Activated CD8-positive, alpha-beta memory T cell treated with anti-CD3 and anti-CD28 coated beads, Interleukin-2, amount 10 ng/mL, durations not matched to agents 7 days and 5 days (primary cell): ENCODE measurements at regions not wholly inside any gene's neighbourhood (a gene's known extent, or its start where the extent isn't known, plus 50 kb on each side); places are given as distances from the start of the nearest gene placed in this dataset.
"Not testable (repeated sequence)": the region's sequence is repeated elsewhere in the genome, so short reads cannot be mapped to it uniquely, and the experiment has no call there.

Source experiments
- ATAC-seq: fragments of 150-1000 bp; cut with Tn5 transposase; one replicate; pipeline ENCODE4 v1.10.0; 2021; ENCODE audit warnings: moderate library complexity
- CTCF ChIA-PET: fragments of 350-600 bp; sonication (Branson Sonifier 250); formaldehyde crosslinking; loops from one replicate; lab custom pipeline; 2021; ENCODE audit warnings: antibody characterized with exemption; lab: Charles Lee
- DNase-seq: peaks from one replicate; pipeline ENCODE4 v3.0.0-alpha.2; 2020
- H3K27ac Mint-ChIP-seq: one replicate; pipeline ENCODE4 v1.8.0; 2021; ENCODE audit warnings: mild to moderate bottlenecking, mixed read lengths
- H3K27me3 Mint-ChIP-seq: one replicate; pipeline ENCODE4 v1.8.0; 2021; ENCODE audit warnings: mixed read lengths
- H3K36me3 Mint-ChIP-seq: one replicate; pipeline ENCODE4 v1.8.0; 2021; ENCODE audit warnings: mild to moderate bottlenecking, mixed read lengths
- H3K4me1 Mint-ChIP-seq: one replicate; pipeline ENCODE4 v1.8.0; 2021; ENCODE audit warnings: mixed read lengths
- H3K4me3 Mint-ChIP-seq: one replicate; pipeline ENCODE4 v1.8.0; 2021; ENCODE audit warnings: mild to moderate bottlenecking, moderate library complexity, mixed read lengths
- H3K9me3 Mint-ChIP-seq: one replicate; pipeline ENCODE4 v1.8.0; 2022; ENCODE audit warnings: low read depth, mixed read lengths

GRCh38 chr3:25174251-25174650 lies 253.8 kb upstream of the RARB start:
- Mint-ChIP-seq H3K36me3 (no peaks in the 10 kb centered on the region), H3K9me3 (peaks cover 3% of the 10 kb centered on the region), H3K27me3 (no peaks in the 10 kb centered on the region), H3K27ac (no peak overlapping the region), H3K4me1 (no peaks in the 10 kb centered on the region), H3K4me3 (no peak overlapping the region)
- no peak for DNase-seq
- CTCF ChIA-PET: no interaction called here
- no peak for ATAC-seq

GRCh38 chr3:25177041-25177440 lies 251.0 kb upstream of the RARB start:
- peaks cover 5% of the 10 kb centered on the region for H3K9me3 Mint-ChIP-seq
- CTCF ChIA-PET: no interaction called here
- DNase-seq: no peak
- no peaks in the 10 kb centered on the region for H3K27me3 Mint-ChIP-seq
- H3K4me3 Mint-ChIP-seq: no peak overlapping the region
- no peaks in the 10 kb centered on the region for H3K4me1 Mint-ChIP-seq
- H3K27ac Mint-ChIP-seq: no peak overlapping the region
- H3K36me3 Mint-ChIP-seq: no peaks in the 10 kb centered on the region
- no peak for ATAC-seq

DNA sequence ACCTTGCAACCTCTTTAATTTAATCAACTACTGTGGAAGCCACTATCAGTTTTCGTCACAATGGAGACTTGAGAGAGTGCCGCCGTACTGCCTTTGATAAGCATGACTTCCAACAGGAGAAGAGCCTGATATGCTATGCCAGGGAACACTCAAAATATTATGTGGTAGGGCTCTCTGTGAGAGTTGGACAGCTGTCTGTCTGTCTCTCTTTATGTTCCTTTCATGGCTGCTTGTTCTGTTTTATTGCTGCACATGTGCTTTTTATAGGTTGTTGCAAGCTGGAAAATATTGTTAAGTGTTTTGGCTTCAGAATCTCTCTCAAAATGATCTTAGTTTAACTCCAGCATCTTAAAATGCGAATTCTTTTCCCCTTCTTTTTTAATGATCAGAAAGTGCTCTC lies 249.4 kb upstream of the RARB start:
- Mint-ChIP-seq H3K36me3 (no peaks in the 10 kb centered on the region), H3K9me3 (peaks cover 5% of the 10 kb centered on the region), H3K4me1 (no peaks in the 10 kb centered on the region), H3K27ac (no peak overlapping the region), H3K27me3 (no peaks in the 10 kb centered on the region), H3K4me3 (no peak overlapping the region)
- CTCF ChIA-PET: no interaction called here
- no peak for DNase-seq
- ATAC-seq: no peak

DNA sequence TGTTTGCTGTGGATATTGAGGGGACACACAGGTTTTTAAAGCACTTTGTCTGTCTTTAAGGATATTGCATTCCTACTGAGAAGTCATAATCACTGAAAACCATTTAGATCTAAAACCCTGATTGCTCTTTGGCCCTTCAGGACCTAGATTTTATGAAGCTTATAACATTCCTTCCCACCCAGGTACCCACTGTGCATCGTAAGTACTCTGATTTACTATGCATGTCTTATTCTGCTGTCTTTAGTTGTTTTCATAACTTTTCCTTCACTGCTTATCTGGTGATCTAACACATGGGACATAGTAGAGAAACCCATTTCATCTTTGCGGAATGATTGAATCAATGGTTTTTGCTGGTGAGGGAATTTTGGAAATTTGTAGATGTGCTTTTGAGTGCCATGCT lies 247.0 kb upstream of the RARB start:
- Mint-ChIP-seq H3K36me3 (no peaks in the 10 kb centered on the region), H3K27ac (no peak overlapping the region), H3K4me1 (no peaks in the 10 kb centered on the region), H3K4me3 (no peak overlapping the region), H3K27me3 (no peaks in the 10 kb centered on the region), H3K9me3 (peaks cover 2% of the 10 kb centered on the region)
- CTCF ChIA-PET: no interaction called here
- no peak for DNase-seq
- ATAC-seq: no peak

GRCh38 chr3:25182794-25183193 lies 245.3 kb upstream of the RARB start:
- no peaks in the 10 kb centered on the region for H3K4me1 Mint-ChIP-seq
- H3K36me3 Mint-ChIP-seq: no peaks in the 10 kb centered on the region
- H3K4me3 Mint-ChIP-seq: no peak overlapping the region
- no peaks in the 10 kb centered on the region for H3K27me3 Mint-ChIP-seq
- peaks cover 2% of the 10 kb centered on the region for H3K9me3 Mint-ChIP-seq
- H3K27ac Mint-ChIP-seq: no peak overlapping the region
- no peak for DNase-seq
- ATAC-seq: no peak
- CTCF ChIA-PET: interaction anchor here (0.7 kb wide), 1 partner anchor 13 kb away, joined by 3 read pairs; no protein-coding TSS in a partner anchor

DNA sequence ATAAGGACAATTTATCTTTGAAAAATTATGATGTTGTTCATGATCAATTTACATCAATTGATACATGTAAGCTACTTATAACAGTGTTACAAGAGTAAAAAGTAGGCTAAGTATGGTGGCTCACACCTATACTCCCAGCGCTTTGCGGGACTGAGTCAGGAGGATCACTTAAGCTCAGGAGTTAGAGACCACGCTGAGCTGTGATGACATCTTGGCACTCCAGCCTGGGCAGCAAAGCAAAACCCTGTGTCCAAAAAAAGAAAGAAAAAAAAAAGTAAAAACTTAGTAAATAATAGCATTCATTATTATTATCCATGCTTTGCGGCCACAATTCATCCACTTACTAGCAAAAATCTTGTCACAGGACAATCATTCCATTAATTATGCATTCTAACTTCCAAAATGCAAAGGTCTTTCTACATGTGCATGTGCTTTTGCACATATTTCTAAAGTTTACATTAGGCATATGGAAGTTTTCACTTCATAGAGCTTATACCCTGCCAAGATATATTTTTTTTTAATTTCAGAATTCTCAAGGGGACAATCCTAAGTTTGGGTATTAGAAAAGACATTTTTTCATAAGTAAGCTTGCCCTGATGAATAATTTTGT lies 243.3 kb upstream of the RARB start:
- CTCF ChIA-PET: no interaction called here
- Mint-ChIP-seq H3K27me3 (no peaks in the 10 kb centered on the region), H3K27ac (no peak overlapping the region), H3K9me3 (peaks cover 2% of the 10 kb centered on the region), H3K36me3 (no peaks in the 10 kb centered on the region), H3K4me3 (no peak overlapping the region), H3K4me1 (no peaks in the 10 kb centered on the region)
- ATAC-seq (no peak), DNase-seq (no peak)

GRCh38 chr3:25191673-25192072 lies 236.4 kb upstream of the RARB start:
- H3K9me3 Mint-ChIP-seq: no peaks in the 10 kb centered on the region
- H3K36me3 Mint-ChIP-seq: no peaks in the 10 kb centered on the region
- H3K4me3 Mint-ChIP-seq: no peak overlapping the region
- no peaks in the 10 kb centered on the region for H3K4me1 Mint-ChIP-seq
- ATAC-seq (no peak), DNase-seq (no peak)
- H3K27ac Mint-ChIP-seq: no peak overlapping the region
- CTCF ChIA-PET: no interaction called here
- no peaks in the 10 kb centered on the region for H3K27me3 Mint-ChIP-seq

GRCh38 chr3:25199567-25199966 lies 228.5 kb upstream of the RARB start:
- H3K9me3 Mint-ChIP-seq, ATAC-seq, CTCF ChIA-PET, H3K27ac Mint-ChIP-seq, H3K4me3 Mint-ChIP-seq, H3K27me3 Mint-ChIP-seq, H3K36me3 Mint-ChIP-seq, H3K4me1 Mint-ChIP-seq, DNase-seq: not testable (repeated sequence)

GRCh38 chr3:25212736-25213135 lies 215.3 kb upstream of the RARB start:
- Mint-ChIP-seq H3K9me3 (peaks cover 4% of the 10 kb centered on the region), H3K27ac (no peak overlapping the region), H3K36me3 (no peaks in the 10 kb centered on the region), H3K4me3 (no peak overlapping the region), H3K4me1 (no peaks in the 10 kb centered on the region), H3K27me3 (no peaks in the 10 kb centered on the region)
- CTCF ChIA-PET: no interaction called here
- DNase-seq: no peak
- ATAC-seq: no peak

DNA sequence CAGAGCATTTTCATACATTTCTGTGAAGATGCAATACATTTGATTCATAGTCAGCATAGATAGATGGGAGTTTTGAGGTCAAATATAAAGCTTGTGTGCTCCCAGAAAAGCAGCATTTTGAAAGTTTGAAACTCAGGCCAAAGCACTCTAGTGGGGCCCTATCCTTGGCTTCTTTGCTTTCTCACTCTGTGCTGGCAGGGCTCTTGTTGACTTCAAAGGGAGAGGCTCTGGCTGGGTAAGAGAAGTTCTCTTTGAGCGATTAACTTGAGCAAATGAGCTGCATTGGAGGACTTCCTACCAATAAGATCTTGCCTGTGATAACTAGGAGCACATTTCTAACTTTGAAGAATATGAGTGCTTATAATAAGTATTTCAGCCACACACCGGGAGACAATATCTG lies 214.0 kb upstream of the RARB start:
- H3K9me3 Mint-ChIP-seq: peaks cover 2% of the 10 kb centered on the region
- no peak overlapping the region for H3K27ac Mint-ChIP-seq
- H3K4me1 Mint-ChIP-seq: no peaks in the 10 kb centered on the region
- CTCF ChIA-PET: interaction anchor here (0.5 kb wide), 1 partner anchor 20 kb away, joined by 3 read pairs; no protein-coding TSS in a partner anchor
- H3K27me3 Mint-ChIP-seq: no peaks in the 10 kb centered on the region
- DNase-seq (no peak), ATAC-seq (no peak)
- H3K4me3 Mint-ChIP-seq: no peak overlapping the region
- no peaks in the 10 kb centered on the region for H3K36me3 Mint-ChIP-seq

- Mint-ChIP-seq H3K4me1 (no peaks in the 10 kb centered on the region), H3K27ac (no peak overlapping the region), H3K36me3 (no peaks in the 10 kb centered on the region), H3K27me3 (no peaks in the 10 kb centered on the region), H3K4me3 (no peak overlapping the region), H3K9me3 (peaks cover 2% of the 10 kb centered on the region)
- ATAC-seq (no peak), DNase-seq (no peak)
- CTCF ChIA-PET: no interaction called here
Measured at GRCh38 chr3:25218362-25218761, 209.7 kb upstream of the RARB start.

- DNase-seq: no peak
- CTCF ChIA-PET: no interaction called here
- Mint-ChIP-seq H3K4me3 (no peak overlapping the region), H3K36me3 (no peaks in the 10 kb centered on the region), H3K27me3 (no peaks in the 10 kb centered on the region), H3K27ac (no peak overlapping the region), H3K9me3 (no peaks in the 10 kb centered on the region), H3K4me1 (no peaks in the 10 kb centered on the region)
- no peak for ATAC-seq
Measured at GRCh38 chr3:25226747-25227146, 201.3 kb upstream of the RARB start.

DNA sequence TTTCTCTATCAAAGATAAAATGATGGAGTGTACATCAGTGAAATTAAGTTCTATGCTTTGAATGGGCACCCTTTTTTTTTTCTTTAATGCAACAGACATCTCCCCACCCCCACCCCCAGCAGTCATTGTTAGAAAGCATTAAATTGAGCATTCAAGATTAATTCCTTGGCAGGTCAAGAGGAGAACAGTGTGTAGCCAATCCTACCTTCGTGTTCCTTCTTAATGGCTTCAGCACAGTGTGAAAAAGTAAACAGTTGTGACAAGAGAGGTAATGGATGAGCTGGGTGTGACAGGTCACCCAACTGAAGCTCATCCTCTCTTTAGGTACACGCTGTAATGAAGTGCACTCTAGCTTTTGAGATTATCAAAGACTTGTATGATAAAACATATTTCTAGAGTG lies 198.5 kb upstream of the RARB start:
- no peaks in the 10 kb centered on the region for H3K27me3 Mint-ChIP-seq
- H3K36me3 Mint-ChIP-seq: no peaks in the 10 kb centered on the region
- DNase-seq: no peak
- H3K9me3 Mint-ChIP-seq: no peaks in the 10 kb centered on the region
- ATAC-seq: no peak
- H3K4me3 Mint-ChIP-seq: no peak overlapping the region
- H3K27ac Mint-ChIP-seq: no peak overlapping the region
- CTCF ChIA-PET: no interaction called here
- H3K4me1 Mint-ChIP-seq: no peaks in the 10 kb centered on the region

DNA sequence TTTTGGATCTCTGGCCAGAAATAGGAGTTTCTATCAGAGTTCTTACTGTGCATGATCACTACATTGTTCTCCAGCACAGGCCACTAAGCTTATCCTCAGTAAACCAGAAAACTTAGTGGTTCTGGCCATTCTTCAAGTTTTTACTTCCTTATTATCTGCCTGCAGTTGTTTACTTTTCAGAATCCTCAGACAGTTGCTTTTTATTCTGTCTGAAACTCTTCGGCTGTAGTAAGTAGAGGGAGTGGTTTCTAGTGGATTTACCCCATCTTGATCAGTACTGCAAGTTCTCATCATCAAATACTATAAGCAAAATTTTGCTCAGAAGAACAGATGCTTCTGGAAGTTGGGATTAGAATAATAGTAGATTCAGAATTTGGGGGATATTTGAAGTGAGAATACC lies 193.0 kb upstream of the RARB start:
- CTCF ChIA-PET: no interaction called here
- ATAC-seq: no peak
- no peaks in the 10 kb centered on the region for H3K9me3 Mint-ChIP-seq
- no peak for DNase-seq
- H3K36me3 Mint-ChIP-seq: no peaks in the 10 kb centered on the region
- H3K27me3 Mint-ChIP-seq: no peaks in the 10 kb centered on the region
- no peaks in the 10 kb centered on the region for H3K4me1 Mint-ChIP-seq
- H3K27ac Mint-ChIP-seq: no peak overlapping the region
- H3K4me3 Mint-ChIP-seq: no peak overlapping the region

GRCh38 chr3:25235466-25235865 lies 192.6 kb upstream of the RARB start:
- CTCF ChIA-PET: no interaction called here
- ATAC-seq (no peak), DNase-seq (no peak)
- H3K9me3 Mint-ChIP-seq: no peaks in the 10 kb centered on the region
- H3K36me3 Mint-ChIP-seq: no peaks in the 10 kb centered on the region
- no peaks in the 10 kb centered on the region for H3K27me3 Mint-ChIP-seq
- H3K27ac Mint-ChIP-seq: no peak overlapping the region
- no peaks in the 10 kb centered on the region for H3K4me1 Mint-ChIP-seq
- no peak overlapping the region for H3K4me3 Mint-ChIP-seq
